Ascending aorta (tissue), 2 donors: ENCODE measurements at regions not wholly inside any gene's neighbourhood (a gene's known extent, or its start where the extent isn't known, plus 50 kb on each side); places are given as distances from the start of the nearest gene placed in this dataset.

ENCODE experiments used
- DNase-seq, 2 donors: peaks; one replicate each; pipeline ENCODE4 v3.0.0-alpha.2; 2019; ENCODE audit warnings: low spot score in 2 of 2
- H3K27ac ChIP-seq, 2 donors: fragments of 200-600 bp; sonication (generic); one replicate each; pipeline ENCODE4 v1.5.1; 2016 to 2017; ENCODE audit warnings: mild to moderate bottlenecking in 1 of 2
- H3K27me3 ChIP-seq: fragments of 200-600 bp; sonication (generic); one replicate; pipeline ENCODE4 v1.5.1; 2017
- H3K36me3 ChIP-seq, 2 donors: fragments of 200-600 bp; sonication (generic); one replicate each; pipeline ENCODE4 v1.5.1; 2016
- H3K4me1 ChIP-seq, 2 donors: fragments of 200-600 bp; sonication (generic); one replicate each; pipeline ENCODE4 v1.5.1; 2016 to 2017; ENCODE audit warnings: mild to moderate bottlenecking in 1 of 2
- H3K4me3 ChIP-seq, 2 donors: fragments of 200-600 bp; sonication (generic); one replicate each; pipeline ENCODE4 v1.5.1; 2016 to 2017; ENCODE audit warnings: mild to moderate bottlenecking in 1 of 2
- H3K9me3 ChIP-seq, 2 donors: fragments of 200-600 bp; sonication (generic); one replicate each; pipeline ENCODE4 v1.5.1; 2016
- intact Hi-C: fragments of 100-400 bp; cut with DNase I; formaldehyde crosslinking; loops from one replicate; pipeline ENCODE4 v1.15.1; 2023
- TF ChIP-seq, protein P1 (sequence below), 3 experiments: fragments of 200-600 bp in 2 of 3; fragments of 450-650 bp in 1 of 3; sonication (generic) in 2 of 3; IDR thresholded peaks; one replicate each; pipeline ENCODE4 v1.5.1; 2016 to 2019; ENCODE audit warnings: antibody characterized with exemption in 3 of 3, mild to moderate bottlenecking in 1 of 3, moderate library complexity in 1 of 3

DNA sequence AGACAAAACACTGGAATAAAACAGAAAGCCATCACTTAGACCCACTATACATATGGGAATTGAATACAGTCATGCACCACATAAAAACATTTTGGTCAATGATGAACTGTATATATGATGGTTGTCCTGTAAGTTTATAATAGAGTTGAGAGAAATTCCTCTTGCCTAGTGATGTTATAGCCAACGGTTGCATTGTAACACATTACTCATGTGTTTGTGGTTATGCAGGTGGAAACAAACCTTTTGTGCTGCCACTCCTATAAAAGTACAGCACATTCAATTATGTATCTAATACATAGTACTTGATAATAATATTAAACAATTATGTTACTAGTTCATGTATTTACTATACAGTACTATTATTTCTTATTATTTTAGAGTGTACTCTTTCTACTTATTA is 381.2 kb upstream of the MBL2 start:
- Histone ChIP-seq H3K27ac (no peak overlapping the region), H3K27me3 (no peaks in the 10 kb centered on the region), H3K4me3 (no peak overlapping the region), H3K9me3 (no peaks in the 10 kb centered on the region), H3K4me1 (no peaks in the 10 kb centered on the region), H3K36me3 (no peaks in the 10 kb centered on the region)
- no peak for DNase-seq
- TF ChIP-seq, protein P1, sequence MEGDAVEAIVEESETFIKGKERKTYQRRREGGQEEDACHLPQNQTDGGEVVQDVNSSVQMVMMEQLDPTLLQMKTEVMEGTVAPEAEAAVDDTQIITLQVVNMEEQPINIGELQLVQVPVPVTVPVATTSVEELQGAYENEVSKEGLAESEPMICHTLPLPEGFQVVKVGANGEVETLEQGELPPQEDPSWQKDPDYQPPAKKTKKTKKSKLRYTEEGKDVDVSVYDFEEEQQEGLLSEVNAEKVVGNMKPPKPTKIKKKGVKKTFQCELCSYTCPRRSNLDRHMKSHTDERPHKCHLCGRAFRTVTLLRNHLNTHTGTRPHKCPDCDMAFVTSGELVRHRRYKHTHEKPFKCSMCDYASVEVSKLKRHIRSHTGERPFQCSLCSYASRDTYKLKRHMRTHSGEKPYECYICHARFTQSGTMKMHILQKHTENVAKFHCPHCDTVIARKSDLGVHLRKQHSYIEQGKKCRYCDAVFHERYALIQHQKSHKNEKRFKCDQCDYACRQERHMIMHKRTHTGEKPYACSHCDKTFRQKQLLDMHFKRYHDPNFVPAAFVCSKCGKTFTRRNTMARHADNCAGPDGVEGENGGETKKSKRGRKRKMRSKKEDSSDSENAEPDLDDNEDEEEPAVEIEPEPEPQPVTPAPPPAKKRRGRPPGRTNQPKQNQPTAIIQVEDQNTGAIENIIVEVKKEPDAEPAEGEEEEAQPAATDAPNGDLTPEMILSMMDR (IDR thresholded peaks at IDR 0.05) = no peak
- intact Hi-C loops = no loop called here

- no peak overlapping the region for H3K4me3 ChIP-seq
- H3K27ac ChIP-seq = no peak overlapping the region
- H3K27me3 ChIP-seq = no peaks in the 10 kb centered on the region
- no peak for DNase-seq
- H3K4me1 ChIP-seq = no peaks in the 10 kb centered on the region
- intact Hi-C loops = no loop called here
- no peaks in the 10 kb centered on the region for H3K36me3 ChIP-seq
- no peaks in the 10 kb centered on the region for H3K9me3 ChIP-seq
- TF ChIP-seq, protein P1 (IDR thresholded peaks at IDR 0.05) = no peak
Observed at GRCh38 chr10:53140506-53140905, 367.9 kb upstream of the MBL2 start.

DNA sequence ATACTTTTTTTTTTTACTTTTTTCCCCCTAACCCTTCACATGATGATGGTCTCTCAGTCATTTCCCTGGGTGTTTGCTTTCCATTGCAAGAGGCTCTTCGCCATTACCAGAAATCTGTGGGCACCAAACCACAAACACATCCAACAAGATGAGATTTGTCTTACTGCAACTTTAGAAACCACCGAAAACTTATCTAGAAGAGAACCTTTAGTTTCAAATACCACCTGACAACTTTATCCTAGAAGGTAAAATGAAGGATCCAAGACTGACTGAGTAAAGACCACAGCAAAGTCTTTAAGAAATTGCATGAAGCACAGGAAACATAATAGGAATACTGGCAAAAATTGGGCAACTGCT is 363.3 kb upstream of the MBL2 start:
- Histone ChIP-seq H3K4me1 (no peaks in the 10 kb centered on the region), H3K36me3 (no peaks in the 10 kb centered on the region), H3K27ac (no peak overlapping the region), H3K4me3 (no peak overlapping the region), H3K27me3 (no peaks in the 10 kb centered on the region), H3K9me3 (no peaks in the 10 kb centered on the region)
- intact Hi-C loops = no loop called here
- no peak for DNase-seq
- TF ChIP-seq, protein P1 (IDR thresholded peaks at IDR 0.05) = no peak

DNA sequence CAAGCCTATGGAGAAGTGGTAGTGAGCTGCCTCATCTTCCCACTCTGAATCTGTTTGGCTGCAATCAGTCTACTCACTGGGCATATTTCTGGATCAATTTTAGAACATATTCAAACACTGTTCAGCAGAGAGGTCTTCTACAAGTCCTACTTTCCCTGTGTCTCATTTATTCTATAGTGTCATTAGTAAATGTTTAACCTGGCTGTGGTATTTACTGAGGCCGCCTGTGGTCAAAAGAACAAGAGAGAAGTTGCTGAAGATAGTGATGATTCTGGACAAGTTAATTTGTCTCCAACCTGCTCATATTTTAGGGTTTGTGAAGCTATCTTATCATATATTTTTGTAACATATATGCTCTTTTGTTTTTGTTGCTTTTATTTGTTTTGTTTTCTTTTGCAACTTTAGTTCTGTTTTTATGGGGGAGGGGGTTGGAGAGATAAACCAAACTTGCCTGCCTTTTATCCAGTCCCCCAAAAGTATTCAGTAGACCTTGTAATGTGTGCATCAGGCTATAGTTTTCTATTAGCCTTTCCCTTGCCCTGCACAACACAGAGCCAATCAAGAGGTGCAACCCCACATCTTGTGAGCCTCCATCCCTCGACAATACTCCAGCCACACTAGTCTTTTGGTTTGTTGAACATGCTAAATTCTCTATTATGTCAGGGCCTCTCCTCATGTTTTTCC is 362.8 kb upstream of the MBL2 start:
- Histone ChIP-seq H3K9me3 (no peaks in the 10 kb centered on the region), H3K36me3 (no peaks in the 10 kb centered on the region), H3K4me1 (no peaks in the 10 kb centered on the region), H3K27me3 (no peaks in the 10 kb centered on the region), H3K4me3 (no peak overlapping the region), H3K27ac (no peak overlapping the region)
- intact Hi-C loops = no loop called here
- no peak for DNase-seq
- TF ChIP-seq, protein P1 (IDR thresholded peaks at IDR 0.05) = no peak

DNA sequence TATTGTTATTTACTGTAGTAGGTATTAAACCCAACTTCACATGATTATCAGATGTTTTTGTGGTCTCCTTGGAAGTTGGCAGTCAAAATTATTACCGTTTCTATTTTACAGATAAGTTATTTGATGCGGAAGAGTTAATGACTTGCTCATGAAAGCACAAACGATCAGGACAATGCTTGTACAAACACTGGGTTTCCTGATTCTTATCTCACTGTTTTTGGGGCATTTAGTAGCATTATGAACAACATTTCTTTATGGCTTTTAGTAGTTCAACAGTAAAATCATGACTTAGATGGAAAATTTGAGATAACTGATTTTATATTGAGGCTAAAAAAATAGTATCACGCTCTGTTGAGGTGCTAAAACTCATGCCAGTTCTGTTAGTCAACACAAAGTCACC is 361.5 kb upstream of the MBL2 start:
- Histone ChIP-seq H3K27me3 (no peaks in the 10 kb centered on the region), H3K4me1 (no peaks in the 10 kb centered on the region), H3K36me3 (no peaks in the 10 kb centered on the region), H3K4me3 (no peak overlapping the region), H3K9me3 (no peaks in the 10 kb centered on the region), H3K27ac (no peak overlapping the region)
- intact Hi-C loops = no loop called here
- TF ChIP-seq, protein P1 (IDR thresholded peaks at IDR 0.05) = no peak
- no peak for DNase-seq

- TF ChIP-seq, protein P1 (IDR thresholded peaks at IDR 0.05) = no peak
- DNase-seq = no peak
Observed at GRCh38 chr10:53130337-53130736, 357.8 kb upstream of the MBL2 start.

More at GRCh38 chr10:53130337-53130736, 357.8 kb upstream of the MBL2 start:
- Histone ChIP-seq H3K9me3 (no peaks in the 10 kb centered on the region), H3K27ac (no peak overlapping the region), H3K36me3 (no peaks in the 10 kb centered on the region), H3K27me3 (no peaks in the 10 kb centered on the region), H3K4me1 (no peaks in the 10 kb centered on the region), H3K4me3 (no peak overlapping the region)
- intact Hi-C loops = no loop called here
